ENCODE measurements at regions not wholly inside any gene's neighbourhood (a gene's known extent, or its start where the extent isn't known, plus 50 kb on each side); places are given as distances from the start of the nearest gene placed in this dataset.

DNA sequence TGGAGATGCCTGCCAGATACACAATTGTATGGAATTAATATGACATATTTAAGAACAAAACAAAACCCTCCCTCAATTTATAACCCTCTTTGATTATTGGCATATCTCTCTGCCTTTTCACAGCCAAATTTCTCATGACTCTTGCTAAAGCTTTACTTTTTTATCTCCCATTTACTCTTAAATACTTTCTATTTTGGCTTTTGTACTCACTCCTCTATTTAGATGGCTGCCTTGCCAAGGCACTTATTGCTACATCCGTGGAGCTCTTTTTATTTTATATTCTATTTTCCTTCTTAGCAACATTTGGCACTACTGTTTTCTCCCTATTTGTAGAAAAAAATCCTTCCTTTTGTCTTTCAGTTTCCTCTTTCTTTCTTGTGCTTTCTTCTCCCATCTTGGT, 466.4 kb upstream of the CWC22 start:
- no peak for DNase-seq (ENCODE audit: low read depth, low spot score)

DNA sequence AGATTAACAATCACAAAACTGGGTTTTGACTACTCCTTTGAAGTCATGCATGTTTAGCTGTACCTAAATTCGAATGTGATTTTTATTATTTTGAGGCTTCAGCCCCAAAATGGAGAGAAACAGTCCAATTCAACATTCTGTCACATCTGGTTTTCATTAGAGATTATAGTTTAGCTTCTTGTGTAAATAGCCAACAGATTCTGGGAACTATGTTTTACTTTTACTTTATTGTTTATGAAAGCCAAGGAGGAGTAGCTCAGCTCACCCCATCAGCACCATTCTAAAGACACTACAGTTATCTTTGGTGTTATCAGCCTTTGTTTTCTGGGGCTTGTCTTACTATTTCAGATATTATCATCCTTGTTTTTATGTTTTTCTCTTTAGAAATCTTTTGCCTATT, 465.0 kb upstream of the CWC22 start:
- DNase-seq (ENCODE audit: low read depth, low spot score), result no peak

DNA sequence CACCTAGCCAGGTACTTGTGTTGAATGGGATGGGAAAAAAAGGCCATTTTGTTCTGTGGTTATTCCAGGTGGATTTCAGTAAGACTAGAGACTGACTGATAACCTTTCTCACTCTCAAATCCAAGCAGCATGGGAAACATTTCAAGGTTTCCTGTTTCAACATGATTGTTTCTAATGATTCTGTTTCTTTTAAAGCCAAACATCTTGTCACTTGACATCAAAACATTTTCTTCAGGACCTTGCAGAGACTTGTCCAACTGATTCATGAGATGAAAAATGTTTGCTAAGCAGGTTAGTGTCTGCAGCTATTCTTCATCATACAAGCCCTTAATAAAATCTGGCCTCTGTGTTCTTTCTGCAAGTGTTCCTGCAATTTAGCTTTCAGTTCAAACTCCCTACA, 456.5 kb upstream of the CWC22 start:
- no peak for DNase-seq (ENCODE audit: low read depth, low spot score)

DNA sequence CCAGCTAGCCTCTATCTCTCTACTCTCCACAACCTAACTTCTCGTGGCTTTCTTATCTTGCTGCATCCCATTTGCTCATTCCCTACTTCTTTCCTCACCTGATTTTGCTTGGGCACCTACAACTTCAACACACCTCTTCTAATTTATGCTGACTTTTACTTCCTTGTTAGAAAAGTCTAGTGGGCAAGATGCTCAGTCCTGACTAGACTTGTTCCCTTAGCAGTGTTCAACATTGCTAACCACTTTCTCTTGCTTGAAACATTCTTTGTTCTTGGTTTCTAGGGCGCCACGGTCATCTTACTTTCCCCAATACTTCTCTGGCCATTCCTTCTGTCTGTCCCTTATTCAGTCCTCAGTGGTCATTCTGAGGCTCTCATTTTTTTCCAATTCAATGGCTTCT, 454.7 kb upstream of the CWC22 start:
- no peak for DNase-seq (ENCODE audit: low read depth, low spot score)

DNA sequence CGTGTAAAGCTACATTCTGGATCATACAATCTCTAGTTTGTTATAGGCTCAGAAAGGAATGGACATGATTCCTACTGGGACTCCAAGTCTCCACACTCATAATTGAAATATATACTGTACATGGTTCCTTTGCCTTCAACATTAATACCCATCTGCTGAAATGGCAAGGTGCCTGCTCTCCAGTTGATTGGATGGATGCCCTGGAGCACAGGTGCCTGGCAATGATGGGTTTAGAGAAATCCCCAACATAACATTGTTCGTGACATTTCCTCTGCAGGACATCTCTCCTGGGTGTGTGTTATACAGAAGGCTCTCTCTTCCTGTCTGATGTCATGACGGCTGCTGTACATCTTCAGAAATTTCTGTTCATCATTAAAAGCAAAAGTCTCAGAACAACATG, 449.7 kb upstream of the CWC22 start:
- DNase-seq (ENCODE audit: low read depth, low spot score), result no peak

DNA sequence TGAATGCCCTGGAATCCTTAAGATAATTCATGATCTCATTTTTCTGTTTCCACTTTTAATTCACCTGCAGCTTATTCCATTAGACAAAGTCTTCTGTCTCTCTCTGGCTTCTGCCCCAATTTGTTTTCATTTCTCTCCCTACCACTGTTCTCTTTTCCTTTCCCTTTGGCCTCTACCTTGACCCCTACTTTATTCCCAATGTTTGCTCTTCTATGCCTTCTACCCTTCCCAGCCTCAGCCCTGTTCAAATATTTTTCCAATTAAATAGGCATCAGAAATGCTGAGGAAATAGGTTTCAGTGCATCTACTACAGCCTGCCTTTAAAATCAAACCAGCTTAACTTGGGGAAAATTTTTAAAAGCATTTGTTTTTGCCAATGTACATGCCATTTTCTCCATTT, 443.7 kb upstream of the CWC22 start:
- DNase-seq (ENCODE audit: low read depth, low spot score), result no peak

DNA sequence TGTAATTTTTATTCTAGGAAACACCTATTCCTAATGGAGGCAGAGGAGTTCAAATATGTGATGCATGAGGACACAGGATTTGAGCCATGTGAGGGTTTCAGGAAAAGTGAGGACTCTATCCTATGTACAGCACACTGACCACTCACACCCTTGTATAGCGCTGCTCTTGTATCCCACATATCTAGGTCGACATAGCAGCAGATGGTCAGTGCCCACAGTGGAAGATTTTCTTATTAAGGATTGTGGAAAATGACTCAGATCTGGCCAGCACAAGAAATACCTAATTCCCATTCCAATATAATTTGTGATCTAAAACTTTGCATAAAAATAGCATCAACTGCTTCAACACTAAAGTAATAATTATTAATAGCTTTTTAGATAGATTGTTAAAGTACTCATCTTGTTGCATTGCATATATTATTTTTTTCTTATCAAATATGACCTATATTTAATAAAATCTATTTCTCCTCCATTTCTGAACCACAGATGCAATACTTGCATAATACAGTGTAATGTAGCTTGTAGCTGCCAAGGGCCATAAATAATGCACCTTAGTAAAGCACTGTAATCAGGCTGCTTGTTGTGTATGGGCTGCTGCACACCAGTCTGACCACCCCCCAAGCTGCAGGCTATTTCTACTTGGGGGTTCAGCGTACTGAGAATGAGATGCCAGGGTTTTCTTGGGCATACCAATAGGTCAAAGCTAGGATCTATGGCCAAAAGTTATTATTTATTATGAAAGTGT, 442.2 kb upstream of the CWC22 start:
- no peak for DNase-seq (ENCODE audit: low read depth, low spot score)

DNA sequence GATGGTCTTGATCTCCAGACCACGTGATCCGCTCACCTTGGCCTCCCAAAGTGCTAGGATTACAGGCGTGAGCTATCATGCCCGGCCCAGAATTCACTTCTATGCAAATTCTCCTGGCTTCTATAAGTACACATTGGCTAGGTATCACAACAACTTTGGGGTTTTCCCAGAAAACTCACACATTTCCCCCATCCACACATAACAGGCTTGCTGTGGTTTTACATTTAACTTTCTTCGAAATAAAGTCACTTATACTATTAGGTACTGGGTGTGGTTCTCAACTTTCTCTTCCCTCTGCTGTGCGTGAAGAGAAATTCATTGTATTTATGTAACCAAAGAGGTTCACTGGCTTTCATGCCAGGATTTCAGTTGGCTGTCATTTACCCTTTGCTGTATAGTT, 439.4 kb upstream of the CWC22 start:
- no peak for DNase-seq (ENCODE audit: low read depth, low spot score)

DNA sequence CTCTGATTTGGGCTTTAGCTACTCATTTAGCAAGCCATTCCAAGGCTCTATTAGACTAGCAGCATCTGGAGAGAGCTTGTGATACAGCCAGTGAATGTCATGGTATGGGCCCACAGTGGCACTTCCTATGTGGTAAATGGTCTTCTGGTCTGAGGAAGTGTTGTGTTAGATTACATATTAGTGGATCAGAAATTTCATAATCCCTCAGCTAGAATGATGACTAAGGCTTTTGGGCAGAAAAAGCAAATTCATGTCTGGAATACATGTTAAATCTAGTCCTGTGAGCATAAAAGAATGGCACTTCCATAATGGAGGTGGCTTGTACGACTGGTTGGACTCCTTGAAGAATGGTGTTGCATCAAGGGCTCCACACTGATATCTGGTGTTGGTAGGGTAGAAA, 436.8 kb upstream of the CWC22 start:
- no peak for DNase-seq (ENCODE audit: low read depth, low spot score)

DNA sequence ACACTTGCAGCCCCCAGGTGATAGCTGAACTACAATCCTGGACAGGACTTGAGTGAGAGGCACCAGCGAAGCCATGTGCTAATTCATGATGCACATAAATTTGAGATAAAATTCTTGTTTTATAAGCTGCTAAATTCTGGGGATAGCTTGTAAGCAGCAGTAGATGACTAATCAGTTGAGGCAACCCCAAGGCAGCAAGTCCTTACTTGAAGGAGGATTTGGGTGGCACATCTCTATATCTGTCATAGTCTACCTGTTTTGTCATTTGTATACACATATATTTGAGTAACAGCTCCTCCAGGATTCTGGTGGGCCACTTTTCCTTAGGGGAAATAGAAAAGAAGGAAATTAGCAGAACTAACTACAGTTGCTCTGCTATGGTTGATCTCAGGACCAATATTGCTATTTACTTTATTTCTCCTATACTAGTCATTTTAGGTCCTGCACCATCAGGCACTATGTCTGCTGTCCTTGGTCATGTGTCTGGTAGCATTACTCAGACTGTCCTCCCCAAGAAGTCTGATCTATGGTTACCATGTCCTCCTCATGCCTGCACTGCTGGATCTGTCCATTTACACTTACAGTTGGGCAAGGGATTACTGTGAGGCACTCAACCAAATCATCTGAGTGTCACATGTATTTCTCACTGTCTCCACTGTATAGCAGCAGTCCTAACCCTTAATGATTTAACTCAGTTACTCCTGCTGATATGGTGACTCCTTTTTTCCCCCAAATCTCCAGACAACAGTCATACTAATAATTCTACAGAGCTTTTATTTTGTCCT, 436.0 kb upstream of the CWC22 start:
- no peak for DNase-seq (ENCODE audit: low read depth, low spot score)

DNA sequence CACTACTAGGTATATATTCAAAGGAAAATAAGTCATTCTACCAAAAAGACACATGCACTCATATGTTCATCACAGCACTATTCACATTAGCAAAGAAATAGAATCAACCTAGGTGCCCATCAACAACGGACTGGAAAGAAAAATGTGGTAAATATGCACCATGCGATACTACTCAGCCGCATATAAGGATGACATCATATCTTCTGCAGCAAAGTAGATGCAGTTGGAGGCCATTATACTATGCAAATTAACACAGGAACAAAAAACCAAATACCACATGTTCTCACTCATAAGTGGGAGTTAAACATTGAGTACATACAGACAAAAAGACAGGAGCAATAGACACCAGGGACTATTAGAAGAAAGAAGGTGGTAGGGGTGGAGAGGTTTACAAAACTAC, 412.1 kb upstream of the CWC22 start:
- no peak for DNase-seq (ENCODE audit: low read depth, low spot score)

DNA sequence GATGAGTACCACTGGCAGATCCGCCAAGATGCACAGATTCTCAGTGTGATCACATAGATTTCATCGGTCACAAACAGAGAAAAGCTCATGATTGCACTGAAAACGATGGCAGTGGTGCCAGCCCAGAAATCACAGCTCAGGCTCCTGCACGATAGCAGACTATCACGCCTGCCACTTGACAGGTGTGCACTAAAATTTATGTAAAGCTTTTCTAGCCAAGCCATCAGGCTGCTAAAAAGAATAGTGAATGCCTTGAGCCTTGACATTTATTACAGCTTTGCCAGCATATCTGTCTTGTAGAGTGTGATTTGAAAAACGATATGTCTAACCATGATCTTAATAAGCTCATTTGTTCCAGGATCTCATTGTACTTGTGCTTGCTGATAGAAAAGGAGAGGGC, 409.5 kb upstream of the CWC22 start:
- DNase-seq (ENCODE audit: low read depth, low spot score), result no peak

DNA sequence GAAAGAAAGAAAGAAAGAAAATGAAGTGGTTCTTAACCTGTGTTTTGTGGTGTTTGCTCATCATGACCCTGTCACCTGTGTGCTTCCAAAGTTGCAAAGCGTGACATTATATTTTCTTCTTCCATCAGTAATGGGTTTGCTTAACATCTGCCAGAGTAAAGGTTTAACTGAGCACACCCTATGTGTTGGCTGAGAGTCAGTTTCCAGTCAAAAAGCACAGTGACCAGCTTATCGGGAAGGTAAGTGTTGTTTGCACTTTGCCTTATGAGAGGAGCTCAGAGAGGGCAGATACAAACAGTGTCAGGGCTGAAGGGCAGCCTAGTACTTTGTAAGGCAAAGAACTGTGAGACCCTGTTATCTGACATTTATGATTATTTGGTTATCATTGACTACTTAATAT, 406.2 kb upstream of the CWC22 start:
- no peak for DNase-seq (ENCODE audit: low read depth, low spot score)

DNA sequence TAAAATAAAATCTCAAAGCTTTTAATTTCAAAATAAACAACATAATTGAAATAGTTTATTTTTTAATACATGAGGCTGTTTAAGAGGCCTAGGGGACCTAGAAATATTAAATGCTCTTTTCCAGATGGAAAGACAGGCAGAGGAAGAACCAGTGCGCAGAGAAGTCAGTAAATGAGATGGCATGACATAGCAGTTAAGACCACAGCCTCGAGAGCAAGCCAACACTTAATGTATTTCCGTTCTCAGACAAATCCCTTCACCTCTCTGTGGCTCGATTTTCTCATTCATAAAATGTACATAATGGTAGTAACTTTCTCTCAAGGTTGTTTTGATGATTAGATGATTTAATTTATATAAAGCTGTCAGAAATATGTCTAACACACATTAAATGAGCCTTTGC, 405.1 kb upstream of the CWC22 start:
- no peak for DNase-seq (ENCODE audit: low read depth, low spot score)

DNA sequence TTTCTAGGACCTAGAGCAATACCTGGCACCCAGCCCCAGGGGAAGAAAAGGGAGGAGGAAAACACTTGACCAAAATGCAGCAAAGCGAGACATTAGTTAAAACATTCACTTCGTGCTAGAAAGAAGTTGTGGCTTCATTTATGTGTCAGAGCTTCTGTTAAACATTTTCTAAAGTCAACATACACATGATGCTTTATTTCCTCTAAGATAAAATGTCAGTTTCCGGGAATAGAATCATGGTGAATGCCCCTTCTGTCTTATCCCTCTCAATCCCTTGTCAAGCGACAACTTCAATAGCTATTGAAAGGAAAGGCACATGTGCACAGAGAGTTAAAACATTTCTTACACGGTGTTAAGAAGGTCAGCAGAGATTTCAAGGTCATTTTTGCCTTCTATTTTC, 404.6 kb upstream of the CWC22 start:
- DNase-seq (ENCODE audit: low read depth, low spot score), result no peak

DNA sequence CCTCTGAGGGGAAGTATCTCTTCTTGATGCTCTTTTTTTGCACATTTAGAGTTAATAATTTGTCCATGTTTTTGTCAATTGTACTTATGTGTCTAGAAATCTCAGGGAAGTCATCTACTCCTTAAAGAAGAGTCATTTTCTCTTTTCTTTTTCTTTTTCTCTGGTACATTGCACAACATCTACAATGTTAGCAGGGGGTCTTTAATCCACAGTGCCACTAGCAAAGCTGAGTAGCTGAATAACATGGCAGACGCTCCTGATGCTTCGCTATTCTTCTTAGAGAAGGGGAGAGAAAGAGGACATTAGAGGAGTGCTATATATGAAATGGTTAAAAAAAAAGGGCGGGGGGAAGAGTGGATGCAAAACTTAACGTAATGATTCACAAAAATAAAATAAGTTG, 399.6 kb upstream of the CWC22 start:
- no peak for DNase-seq (ENCODE audit: low read depth, low spot score)

DNA sequence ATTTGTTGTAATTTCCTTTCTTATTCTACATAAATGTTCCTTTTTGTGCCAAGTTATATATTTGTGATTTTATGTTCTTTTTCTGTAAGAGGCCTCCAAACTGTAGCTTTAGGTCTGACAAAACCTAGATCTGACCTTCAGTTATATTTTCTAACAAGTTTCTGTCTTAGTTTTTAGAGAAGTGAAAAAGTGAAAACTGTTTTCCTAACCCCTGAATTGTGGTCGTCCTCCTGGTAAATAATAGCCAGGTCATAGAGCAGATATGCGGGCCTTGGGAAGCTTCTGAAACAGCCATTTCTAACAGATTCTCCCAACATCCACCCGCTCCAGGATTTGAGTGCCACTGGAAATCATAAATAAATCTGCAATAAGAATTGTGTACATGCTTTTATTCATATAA, 398.4 kb upstream of the CWC22 start:
- no peak for DNase-seq (ENCODE audit: low read depth, low spot score)

DNA sequence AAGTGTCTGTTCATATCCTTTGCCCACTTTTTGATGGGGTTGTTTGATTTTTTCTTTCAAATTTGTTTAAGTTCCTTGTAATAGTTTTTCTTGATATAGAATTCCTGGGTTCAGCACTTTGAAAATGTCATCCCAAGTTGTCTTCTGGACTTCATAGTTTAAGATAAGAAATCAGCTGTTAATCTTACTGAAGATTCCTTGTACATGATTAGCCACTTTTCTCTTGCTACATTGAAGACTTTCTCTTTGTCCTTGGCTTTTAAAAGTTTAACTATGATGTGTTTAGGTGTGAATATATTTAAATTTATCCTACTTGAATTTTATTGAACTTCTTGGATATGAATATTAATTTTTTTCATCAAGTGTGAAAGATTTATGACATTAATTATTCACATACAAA, 387.2 kb upstream of the CWC22 start:
- no peak for DNase-seq (ENCODE audit: low read depth, low spot score)

DNA sequence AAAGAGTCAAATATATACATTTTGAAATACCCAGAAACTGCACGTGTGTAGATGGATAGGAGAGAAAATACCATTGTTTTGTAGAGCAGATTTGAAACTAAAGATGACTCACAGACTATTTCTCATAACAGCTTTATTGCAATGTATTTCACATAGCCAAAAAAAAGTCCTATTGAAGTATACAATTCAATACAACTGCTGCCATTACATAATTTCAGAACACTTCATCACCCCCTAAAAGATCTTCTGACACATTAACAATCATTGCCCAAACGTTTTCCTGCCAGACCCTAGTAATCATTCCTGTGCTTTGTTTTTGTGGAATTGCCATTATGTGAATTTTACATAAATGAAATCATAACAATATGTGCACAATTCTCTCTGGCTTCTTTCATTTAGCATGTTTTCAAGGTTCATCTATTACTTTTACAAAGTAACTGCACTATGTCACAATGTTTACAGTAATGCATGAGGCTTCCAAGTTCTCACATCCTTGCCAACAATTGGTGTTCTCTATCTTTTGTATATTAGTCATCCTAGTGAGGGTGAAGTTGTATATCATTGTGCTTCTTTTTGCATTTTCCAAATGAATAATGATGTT, 378.6 kb upstream of the CWC22 start:
- DNase-seq (ENCODE audit: low read depth, low spot score), result no peak

DNA sequence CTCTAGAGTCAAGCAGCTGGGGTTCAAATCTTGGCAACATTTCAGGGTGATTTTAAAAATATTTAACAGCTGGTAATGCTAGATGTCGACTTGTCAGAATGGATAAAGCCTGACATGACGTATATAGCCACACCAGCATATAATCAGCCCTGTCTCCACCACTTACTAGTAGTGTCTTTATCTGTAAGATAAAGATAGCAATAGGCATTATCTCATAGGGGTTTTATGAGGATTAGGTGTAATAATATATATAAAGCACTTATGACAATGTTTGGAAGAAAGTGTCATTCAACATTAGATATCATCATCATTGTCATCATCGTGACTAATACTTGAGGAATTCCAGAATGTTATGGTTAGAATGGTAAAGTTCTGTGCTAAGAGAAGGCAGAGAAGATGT, 369.0 kb upstream of the CWC22 start:
- DNase-seq (ENCODE audit: low read depth, low spot score), result no peak

DNA sequence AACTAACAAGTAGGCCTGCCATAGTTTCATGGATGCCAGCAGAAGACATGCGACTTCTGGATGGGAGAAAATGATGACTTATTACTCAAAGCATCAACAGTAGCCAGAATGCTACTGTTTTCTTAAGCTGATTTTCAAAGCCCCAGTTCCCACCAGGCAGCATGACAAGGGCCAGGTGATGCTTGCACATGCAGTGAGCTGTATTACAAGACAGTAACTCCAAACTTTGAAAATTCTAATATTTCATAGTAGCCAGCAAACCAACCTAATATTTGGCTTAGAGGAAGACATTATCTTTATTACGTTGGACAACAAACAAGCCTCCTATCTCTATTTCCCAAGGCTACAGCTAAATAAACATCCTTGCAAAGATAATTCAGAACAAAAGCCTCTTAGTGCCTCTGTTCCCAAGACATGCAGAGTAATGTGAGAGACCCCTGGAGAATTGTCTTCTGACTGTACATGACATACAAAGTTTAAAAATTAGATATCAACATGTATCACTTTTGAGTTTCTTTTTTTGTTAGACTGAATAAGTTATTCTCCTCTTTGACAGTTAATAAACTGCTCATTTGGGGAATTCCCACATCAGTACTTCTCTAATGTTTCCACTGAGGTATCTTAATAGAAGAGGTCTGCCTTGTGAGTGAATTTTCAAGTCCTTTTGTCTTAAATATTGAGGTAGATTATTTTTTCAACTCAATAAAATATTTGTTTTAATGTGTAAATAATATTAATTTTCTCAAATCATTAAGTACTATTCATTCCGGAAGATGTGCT, 367.6 kb upstream of the CWC22 start:
- DNase-seq (ENCODE audit: low read depth, low spot score), result no peak

DNA sequence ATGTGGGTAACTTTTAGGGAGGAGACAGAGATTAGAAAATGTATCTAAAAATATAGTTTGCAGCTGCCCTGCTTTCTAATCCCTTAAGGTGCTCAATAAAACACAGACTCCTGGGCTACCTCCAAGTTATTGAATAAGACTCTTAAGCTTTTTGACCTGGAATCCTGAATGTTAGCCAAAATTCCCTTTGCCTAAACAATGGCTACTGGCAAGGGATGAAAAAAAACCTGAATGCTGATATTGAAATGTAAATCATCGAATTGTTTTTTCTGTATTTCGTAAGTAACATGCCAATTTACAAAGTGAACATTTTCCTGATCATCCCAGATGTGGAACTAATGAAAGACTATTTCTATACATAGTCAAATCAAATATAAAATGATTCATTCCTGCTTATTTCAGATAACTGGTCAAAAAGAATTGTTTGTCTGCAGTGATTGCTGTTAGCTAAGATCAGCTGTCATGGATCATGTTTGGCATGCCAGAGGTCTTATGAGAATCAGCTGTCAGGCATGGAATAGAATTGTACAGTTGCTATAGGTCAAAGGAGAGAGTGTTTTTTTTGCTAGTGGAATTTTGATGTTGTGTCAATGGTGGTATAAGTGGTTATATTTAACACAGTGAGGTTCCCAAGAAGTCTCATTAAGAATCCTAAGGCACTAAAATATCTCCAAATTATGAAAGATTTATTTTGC, 363.6 kb upstream of the CWC22 start:
- DNase-seq (ENCODE audit: low read depth, low spot score), result no peak
